PC-9 (cell line): ENCODE measurements at regions not wholly inside any gene's neighbourhood (a gene's known extent, or its start where the extent isn't known, plus 50 kb on each side); places are given as distances from the start of the nearest gene placed in this dataset.

Source experiments
- BruUV-seq: library from RNA; stranded (reverse); fragments of 400-500 nt; replicated peaks from 2 replicates; lab custom pipeline; 2021; lab: Mats Ljungman, UMichigan
- CTCF ChIA-PET: fragments of 300-600 bp; sonication (Branson Sonifier 250); formaldehyde crosslinking; loops from one replicate; lab custom pipeline; 2022; ENCODE audit warnings: antibody characterized with exemption; lab: Charles Lee
- POLR2A ChIA-PET: fragments of 300-600 bp; sonication (Branson Sonifier 250); formaldehyde crosslinking; loops from one replicate; lab custom pipeline; 2022; ENCODE audit warnings: antibody characterized with exemption; ENCODE audit not compliant: unreplicated experiment; lab: Charles Lee
- DNase-seq, 2 experiments: peaks; one replicate each; pipeline versions ENCODE4 v3.0.0 to v3.0.0-alpha.2; 2015 to 2022; ENCODE audit warnings: mixed read lengths in 1 of 2
- H2AFZ ChIP-seq: fragments of 200-600 bp; sonication (generic); 2 replicates; pipeline ENCODE4 v1.8.1; 2017; ENCODE audit warnings: antibody characterized with exemption
- H3F3A ChIP-seq: fragments of 200-600 bp; sonication (generic); 2 replicates; pipeline ENCODE4 v1.8.1; 2017; ENCODE audit warnings: antibody characterized with exemption, mild to moderate bottlenecking, low read depth; ENCODE audit not compliant: insufficient read depth
- H3K27ac ChIP-seq: fragments of 200-600 bp; sonication (generic); 2 replicates; pipeline ENCODE4 v1.6.1; 2016; ENCODE audit warnings: mixed run types
- H3K27me3 ChIP-seq: fragments of 200-600 bp; sonication (generic); 2 replicates; pipeline ENCODE4 v1.6.1; 2016; ENCODE audit warnings: low read depth, mixed run types; ENCODE audit not compliant: insufficient read depth
- H3K36me3 ChIP-seq: fragments of 200-600 bp; sonication (generic); 2 replicates; pipeline ENCODE4 v1.6.1; 2016; ENCODE audit warnings: low read depth, mixed run types
- H3K4me1 ChIP-seq: fragments of 200-600 bp; sonication (generic); replicated peaks from 2 replicates; pipeline ENCODE4 v1.6.1; 2016; ENCODE audit warnings: mixed run types; ENCODE audit not compliant: insufficient read depth
- H3K4me2 ChIP-seq: fragments of 200-600 bp; sonication (generic); 2 replicates; pipeline ENCODE4 v1.6.1; 2017; ENCODE audit warnings: mixed run types
- H3K4me3 ChIP-seq: fragments of 200-600 bp; sonication (generic); 2 replicates; pipeline ENCODE4 v1.6.1; 2016; ENCODE audit warnings: mixed run types
- H3K79me2 ChIP-seq: fragments of 200-600 bp; sonication (generic); 2 replicates; pipeline ENCODE4 v1.6.1; 2017; ENCODE audit warnings: low read depth, mixed run types
- H3K9me2 ChIP-seq: fragments of 200-600 bp; sonication (generic); 2 replicates; pipeline ENCODE4 v1.8.1; 2017; ENCODE audit warnings: mild to moderate bottlenecking; ENCODE audit not compliant: insufficient read depth
- H3K9me3 ChIP-seq: fragments of 200-600 bp; sonication (generic); 2 replicates; pipeline ENCODE4 v1.8.1; 2016; ENCODE audit warnings: low read depth; ENCODE audit not compliant: insufficient read depth
- H4K20me1 ChIP-seq: fragments of 200-600 bp; sonication (generic); 2 replicates; pipeline ENCODE4 v1.8.1; 2017; ENCODE audit not compliant: insufficient read depth
- EZH2 ChIP-seq: fragments of 200-600 bp; sonication (generic); IDR thresholded peaks from 2 replicates; pipeline ENCODE4 v1.8.0; 2017; ENCODE audit warnings: antibody characterized with exemption, low read depth
- intact Hi-C: fragments of 100-400 bp; cut with micrococcal nuclease; formaldehyde crosslinking; loops from one replicate; pipeline ENCODE4 v1.10.0; 2022; ENCODE audit not compliant: unreplicated experiment
- TF ChIP-seq, protein P1 (sequence below): fragments of 200-600 bp; sonication (generic); conservative IDR thresholded peaks from 2 replicates; pipeline ENCODE4 v1.6.1; 2017; ENCODE audit warnings: mixed run types, antibody characterized with exemption, mild to moderate bottlenecking, moderate library complexity

DNA sequence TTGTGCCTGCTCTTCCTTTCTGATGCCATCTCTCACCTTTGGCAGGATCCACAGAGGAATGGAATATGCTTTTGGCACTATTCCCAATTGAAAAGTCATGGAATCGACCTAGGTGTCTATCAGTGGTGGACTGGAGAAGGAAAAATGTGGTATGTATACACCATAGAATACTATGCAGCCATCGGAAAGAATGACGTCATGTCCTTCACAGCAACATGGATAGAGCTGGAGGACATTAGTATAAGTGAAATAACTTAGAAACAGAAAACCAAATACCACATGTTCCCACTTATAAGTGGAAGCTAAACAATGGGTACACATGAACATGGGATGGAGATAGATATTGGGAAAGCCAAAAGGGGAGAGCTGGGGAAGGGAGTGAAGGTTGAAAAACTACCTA is 58.3 kb upstream of the SMIM31 start:
- DNase-seq, result no peak
- H3K4me2 ChIP-seq, result no peak overlapping the region
- H2AFZ ChIP-seq, result no peak overlapping the region
- BruUV-seq, result no TSS peak
- H3K27me3 ChIP-seq, result no peaks in the 10 kb centered on the region
- H3F3A ChIP-seq, result no peaks in the 10 kb centered on the region
- ChIA-PET POLR2A (no interaction called here), CTCF (no interaction called here)
- H3K36me3 ChIP-seq, result no peaks in the 10 kb centered on the region
- H3K4me1 ChIP-seq, result no peaks in the 10 kb centered on the region
- no peak overlapping the region for H3K27ac ChIP-seq
- no peak for TF ChIP-seq EZH2
- TF ChIP-seq, protein P1, sequence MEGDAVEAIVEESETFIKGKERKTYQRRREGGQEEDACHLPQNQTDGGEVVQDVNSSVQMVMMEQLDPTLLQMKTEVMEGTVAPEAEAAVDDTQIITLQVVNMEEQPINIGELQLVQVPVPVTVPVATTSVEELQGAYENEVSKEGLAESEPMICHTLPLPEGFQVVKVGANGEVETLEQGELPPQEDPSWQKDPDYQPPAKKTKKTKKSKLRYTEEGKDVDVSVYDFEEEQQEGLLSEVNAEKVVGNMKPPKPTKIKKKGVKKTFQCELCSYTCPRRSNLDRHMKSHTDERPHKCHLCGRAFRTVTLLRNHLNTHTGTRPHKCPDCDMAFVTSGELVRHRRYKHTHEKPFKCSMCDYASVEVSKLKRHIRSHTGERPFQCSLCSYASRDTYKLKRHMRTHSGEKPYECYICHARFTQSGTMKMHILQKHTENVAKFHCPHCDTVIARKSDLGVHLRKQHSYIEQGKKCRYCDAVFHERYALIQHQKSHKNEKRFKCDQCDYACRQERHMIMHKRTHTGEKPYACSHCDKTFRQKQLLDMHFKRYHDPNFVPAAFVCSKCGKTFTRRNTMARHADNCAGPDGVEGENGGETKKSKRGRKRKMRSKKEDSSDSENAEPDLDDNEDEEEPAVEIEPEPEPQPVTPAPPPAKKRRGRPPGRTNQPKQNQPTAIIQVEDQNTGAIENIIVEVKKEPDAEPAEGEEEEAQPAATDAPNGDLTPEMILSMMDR, result no peak
- no peaks in the 10 kb centered on the region for H3K79me2 ChIP-seq
- no peaks in the 10 kb centered on the region for H3K9me3 ChIP-seq
- intact Hi-C loops, result no loop called here
- no peak overlapping the region for H3K4me3 ChIP-seq
- no peaks in the 10 kb centered on the region for H4K20me1 ChIP-seq
- H3K9me2 ChIP-seq, result no peaks in the 10 kb centered on the region

DNA sequence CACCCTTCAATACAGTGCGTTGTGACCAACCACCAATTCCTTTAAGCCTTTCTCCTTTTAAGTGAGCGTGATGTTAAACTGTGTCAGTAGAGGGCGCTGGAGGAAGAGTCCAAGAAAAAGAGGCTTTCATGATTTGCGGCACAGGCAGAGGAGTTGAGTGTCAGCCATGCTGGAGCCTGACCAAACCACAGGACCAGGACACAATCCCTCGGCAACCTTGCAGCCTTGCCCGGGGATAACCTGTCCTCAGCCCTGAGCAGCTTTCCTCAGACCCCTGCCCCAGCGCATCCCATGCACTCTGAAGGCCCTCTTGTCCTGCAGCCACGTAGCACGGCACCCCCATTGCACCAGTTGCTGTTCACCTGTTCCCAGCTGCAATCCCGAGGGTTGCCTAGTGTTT is 53.5 kb upstream of the SMIM31 start:
- ChIA-PET POLR2A (no interaction called here), CTCF (interaction anchor here (0.7 kb wide), 2 partner anchors 82 to 669 kb away, joined by 3 to 8 read pairs; no protein-coding TSS in a partner anchor)
- intact Hi-C loops, result no loop called here
- no peaks in the 10 kb centered on the region for H3K9me3 ChIP-seq
- H3K36me3 ChIP-seq, result no peaks in the 10 kb centered on the region
- no TSS peak for BruUV-seq
- H3K4me2 ChIP-seq, result no peak overlapping the region
- no peaks in the 10 kb centered on the region for H3K79me2 ChIP-seq
- H3K27me3 ChIP-seq, result no peaks in the 10 kb centered on the region
- H3K4me3 ChIP-seq, result no peak overlapping the region
- H2AFZ ChIP-seq, result no peak overlapping the region
- no peaks in the 10 kb centered on the region for H3K4me1 ChIP-seq
- no peak for DNase-seq
- no peaks in the 10 kb centered on the region for H3F3A ChIP-seq
- H3K27ac ChIP-seq, result no peak overlapping the region
- no peaks in the 10 kb centered on the region for H3K9me2 ChIP-seq
- no peak for TF ChIP-seq EZH2
- TF ChIP-seq, protein P1, result peak; percentile 22; the same call in 1 of the 2 replicates
- H4K20me1 ChIP-seq, result no peaks in the 10 kb centered on the region

DNA sequence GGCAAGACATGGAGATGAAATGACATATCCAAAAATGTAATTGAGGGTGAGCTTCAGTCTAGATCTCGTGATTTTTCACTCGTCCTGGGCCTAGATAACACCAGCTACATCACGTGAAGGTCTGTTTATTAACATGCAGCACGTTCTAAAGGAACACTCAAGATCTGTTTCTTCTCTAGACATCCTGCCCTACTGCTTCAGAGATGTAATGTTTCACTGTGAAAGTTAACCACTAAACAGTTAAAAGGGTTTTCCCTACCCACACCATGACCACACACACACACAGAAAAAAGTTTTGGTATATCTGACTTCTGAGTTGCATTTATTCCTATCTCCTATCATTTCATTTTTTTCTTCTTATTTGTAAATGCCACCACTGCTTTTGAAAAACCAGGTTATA is 52.3 kb upstream of the SMIM31 start:
- Histone ChIP-seq H3K9me2 (no peaks in the 10 kb centered on the region), H2AFZ (no peak overlapping the region), H3K36me3 (no peaks in the 10 kb centered on the region), H3K4me1 (no peaks in the 10 kb centered on the region), H3K4me3 (no peak overlapping the region), H3K79me2 (no peaks in the 10 kb centered on the region), H3K9me3 (no peaks in the 10 kb centered on the region), H3K27me3 (no peaks in the 10 kb centered on the region), H3F3A (no peaks in the 10 kb centered on the region), H3K27ac (no peak overlapping the region), H3K4me2 (no peak overlapping the region), H4K20me1 (no peaks in the 10 kb centered on the region)
- no peak for TF ChIP-seq EZH2
- TF ChIP-seq, protein P1, result no peak
- no peak for DNase-seq
- CTCF ChIA-PET, result no interaction called here
- intact Hi-C loops, result no loop called here
- no TSS peak for BruUV-seq
- POLR2A ChIA-PET, result interaction anchor here (0.8 kb wide), 1 partner anchor 503 kb away, joined by 16 read pairs; no protein-coding TSS in a partner anchor
